GM10266 (cell line): ENCODE measurements at regions not wholly inside any gene's neighbourhood (a gene's known extent, or its start where the extent isn't known, plus 50 kb on each side); places are given as distances from the start of the nearest gene placed in this dataset.

Source experiments
- DNase-seq: peaks from one replicate; pipeline ENCODE4 v3.0.0; 2012; ENCODE audit errors: extremely low spot score
- TF ChIP-seq, protein P1 (sequence below): IDR thresholded peaks from 2 replicates; pipeline ENCODE4 v1.5.1; 2012; ENCODE audit warnings: mild to moderate bottlenecking, low read depth; ENCODE audit not compliant: control insufficient read depth, insufficient read depth; ENCODE audit errors: missing control alignments

DNA sequence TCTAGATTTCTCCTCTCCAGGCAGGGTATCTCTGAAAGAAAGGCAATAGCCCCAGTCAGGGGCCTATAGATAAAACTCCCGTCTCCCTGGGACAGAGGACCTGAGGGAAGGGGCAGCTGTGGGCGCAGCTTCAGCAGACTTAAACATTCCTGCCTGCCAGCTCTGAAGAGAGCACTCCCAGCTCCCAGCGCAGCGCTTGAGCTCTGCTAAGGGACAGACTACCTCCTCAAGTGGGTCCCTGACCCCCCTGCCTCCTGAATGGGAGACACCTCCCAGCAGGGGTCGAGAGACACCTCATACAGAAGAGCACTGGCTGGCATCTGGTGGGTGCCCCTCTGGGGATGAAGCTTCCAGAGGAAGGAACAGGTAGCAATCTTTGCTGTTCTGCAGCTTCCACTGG is 556.9 kb downstream of the EPM2A start:
- DNase-seq, result no peak
- TF ChIP-seq, protein P1, sequence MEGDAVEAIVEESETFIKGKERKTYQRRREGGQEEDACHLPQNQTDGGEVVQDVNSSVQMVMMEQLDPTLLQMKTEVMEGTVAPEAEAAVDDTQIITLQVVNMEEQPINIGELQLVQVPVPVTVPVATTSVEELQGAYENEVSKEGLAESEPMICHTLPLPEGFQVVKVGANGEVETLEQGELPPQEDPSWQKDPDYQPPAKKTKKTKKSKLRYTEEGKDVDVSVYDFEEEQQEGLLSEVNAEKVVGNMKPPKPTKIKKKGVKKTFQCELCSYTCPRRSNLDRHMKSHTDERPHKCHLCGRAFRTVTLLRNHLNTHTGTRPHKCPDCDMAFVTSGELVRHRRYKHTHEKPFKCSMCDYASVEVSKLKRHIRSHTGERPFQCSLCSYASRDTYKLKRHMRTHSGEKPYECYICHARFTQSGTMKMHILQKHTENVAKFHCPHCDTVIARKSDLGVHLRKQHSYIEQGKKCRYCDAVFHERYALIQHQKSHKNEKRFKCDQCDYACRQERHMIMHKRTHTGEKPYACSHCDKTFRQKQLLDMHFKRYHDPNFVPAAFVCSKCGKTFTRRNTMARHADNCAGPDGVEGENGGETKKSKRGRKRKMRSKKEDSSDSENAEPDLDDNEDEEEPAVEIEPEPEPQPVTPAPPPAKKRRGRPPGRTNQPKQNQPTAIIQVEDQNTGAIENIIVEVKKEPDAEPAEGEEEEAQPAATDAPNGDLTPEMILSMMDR, result no peak

DNA sequence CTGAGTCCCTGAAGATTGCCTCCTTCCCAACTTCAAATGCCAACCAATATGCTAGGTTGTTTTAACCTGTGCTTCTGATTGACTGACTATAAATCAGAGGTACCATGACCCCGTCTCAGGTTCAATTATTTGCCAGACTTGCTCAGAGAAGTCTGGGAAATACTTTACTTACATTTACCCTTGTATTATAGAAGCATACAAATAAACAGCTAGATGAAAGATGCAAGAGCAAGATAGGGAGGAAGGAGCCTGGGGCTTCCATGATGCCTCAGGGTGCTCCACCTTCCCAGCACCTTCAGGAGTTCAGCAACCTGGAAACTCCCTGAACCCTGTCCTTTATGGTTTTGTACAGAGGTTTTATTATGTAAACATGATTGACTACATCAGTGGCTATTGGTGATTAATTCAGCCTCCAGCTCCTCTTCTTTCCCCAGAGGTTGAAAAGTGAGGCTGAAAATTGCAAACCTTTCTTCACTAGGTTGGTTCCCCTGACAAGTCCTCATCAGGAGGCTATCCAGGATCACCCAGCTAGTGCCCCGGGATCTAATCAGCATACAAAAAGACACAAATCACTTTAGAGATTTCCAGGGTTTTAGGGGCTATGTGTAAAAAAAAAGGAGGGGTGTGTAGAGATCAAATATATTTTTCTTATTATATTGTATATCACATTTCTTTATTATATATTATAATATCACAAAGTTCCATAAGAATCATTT is 547.7 kb downstream of the EPM2A start:
- DNase-seq, result no peak
- TF ChIP-seq, protein P1, result no peak

DNA sequence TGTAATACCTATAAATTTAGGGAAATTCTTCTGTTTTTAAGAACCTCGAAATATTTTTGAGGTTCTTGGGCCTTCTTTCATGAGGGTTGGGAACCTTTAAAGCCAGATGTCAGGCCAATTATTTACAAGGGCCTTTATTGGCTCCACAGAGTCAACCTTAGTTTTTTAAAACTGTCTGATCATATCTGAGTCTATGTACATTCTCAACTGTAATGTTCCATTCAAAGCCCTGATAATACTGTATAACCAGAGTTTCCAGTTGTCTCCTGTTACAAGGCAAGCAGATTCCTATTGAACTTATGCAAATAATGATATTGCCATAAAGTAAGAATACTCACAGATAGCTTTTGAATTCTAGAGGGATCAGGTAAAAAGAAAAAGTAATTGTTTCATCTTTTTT is 545.5 kb downstream of the EPM2A start:
- no peak for DNase-seq
- TF ChIP-seq, protein P1, result no peak

DNA sequence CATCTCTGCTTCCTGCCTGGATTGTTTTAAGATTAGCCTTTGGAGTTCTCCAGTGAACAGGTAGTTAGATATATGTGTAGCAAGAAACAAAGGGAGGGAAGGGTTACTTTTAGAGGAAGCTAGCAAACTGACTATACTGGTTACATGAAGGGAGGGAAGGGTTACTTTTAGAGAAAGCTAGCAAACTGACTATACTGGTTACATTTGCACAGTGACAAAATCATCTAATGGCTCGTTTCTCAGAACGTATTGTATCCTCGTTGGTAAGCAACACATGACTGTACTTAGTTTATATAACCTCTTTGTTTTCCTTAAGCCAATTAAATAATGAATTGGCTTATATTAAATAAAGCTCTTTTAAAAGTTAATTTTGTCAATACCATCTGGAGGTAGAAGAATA is 540.9 kb downstream of the EPM2A start:
- no peak for DNase-seq
- TF ChIP-seq, protein P1, result no peak

DNA sequence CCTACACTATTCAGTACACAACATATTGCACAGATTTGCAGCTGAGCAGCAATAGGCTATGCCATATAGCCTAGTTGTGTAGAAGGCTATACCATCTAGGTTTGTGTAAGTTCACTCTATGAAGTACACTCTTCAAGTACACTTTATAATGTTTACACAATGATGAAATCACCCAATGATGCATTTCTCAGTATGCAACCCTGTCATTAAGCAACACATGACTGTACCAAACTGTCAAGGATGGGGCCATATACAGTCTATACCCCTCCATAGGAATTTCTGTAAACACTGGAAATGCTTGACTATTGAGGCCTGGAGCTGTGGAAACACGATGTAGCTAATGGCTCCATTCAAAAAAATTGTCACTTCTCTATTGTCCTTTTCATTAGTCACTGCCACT is 535.4 kb downstream of the EPM2A start:
- no peak for DNase-seq

DNA sequence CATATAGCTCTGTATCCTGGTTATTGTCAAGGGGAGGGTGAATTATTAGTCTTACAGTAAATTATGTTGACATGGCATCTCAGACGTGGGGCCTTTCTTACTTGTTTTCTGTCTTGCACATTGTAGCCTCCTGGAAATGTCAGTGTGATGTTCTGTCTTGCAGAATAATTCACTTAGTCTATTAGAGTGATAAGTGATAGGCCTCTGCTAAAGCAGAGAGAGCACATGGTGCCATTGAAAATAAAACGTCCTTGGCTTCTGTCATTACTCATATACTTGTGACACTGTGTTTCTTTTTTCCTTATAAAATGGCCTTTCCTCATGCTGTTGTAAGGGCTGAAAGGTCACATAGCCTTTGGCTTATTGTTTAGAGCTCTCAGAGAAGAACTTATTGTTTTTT is 531.0 kb downstream of the EPM2A start:
- TF ChIP-seq, protein P1, result no peak

More for the DNA sequence above, 535.4 kb downstream of the EPM2A start:
- TF ChIP-seq, protein P1, result no peak

DNA sequence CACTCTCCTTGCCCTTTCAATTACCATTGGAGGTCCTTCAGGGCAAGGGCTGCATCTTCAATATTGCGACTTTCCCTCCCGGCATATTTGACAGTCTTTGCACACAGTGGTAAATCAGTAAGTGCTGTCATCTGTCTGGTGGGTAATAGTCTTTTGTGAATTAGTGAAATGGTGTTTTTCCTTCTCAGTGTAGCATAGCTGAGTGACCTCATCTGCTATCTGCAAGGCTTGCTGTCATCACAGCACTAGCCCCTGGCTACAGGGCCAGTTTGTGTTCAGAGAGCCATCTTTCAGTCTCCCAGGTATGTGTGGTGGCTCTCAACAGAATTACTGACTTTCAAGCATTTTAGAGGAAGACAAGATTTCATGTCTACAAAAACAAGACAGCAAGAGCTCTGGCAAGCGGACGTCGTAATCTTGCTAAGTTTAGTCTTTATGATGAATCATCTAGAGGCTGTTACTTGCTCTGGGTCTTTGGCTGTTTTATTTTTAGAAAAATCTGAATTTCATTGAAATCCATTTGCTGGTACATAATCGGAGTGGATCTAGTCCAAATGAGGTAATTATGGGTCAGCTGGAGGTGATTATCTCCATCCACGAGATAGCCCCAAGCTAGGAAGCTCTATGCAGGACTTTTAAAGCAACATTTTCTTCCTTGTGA is 528.9 kb downstream of the EPM2A start:
- no peak for DNase-seq
- TF ChIP-seq, protein P1, result no peak

More for the DNA sequence above, 531.0 kb downstream of the EPM2A start:
- DNase-seq, result no peak
